Keratinocyte (primary cell): ENCODE measurements at regions not wholly inside any gene's neighbourhood (a gene's known extent, or its start where the extent isn't known, plus 50 kb on each side); places are given as distances from the start of the nearest gene placed in this dataset.
A peak's percentile ranks its signal among the peaks of the same experiment; 100 is the strongest.

ENCODE experiments used
- DNase-seq: peaks from one replicate; pipeline ENCODE4 v3.0.0-alpha.2; 2011; ENCODE audit warnings: low read depth, missing footprints, low spot score
- FAIRE-seq: peaks from 2 replicates; lab custom pipeline; 2011; peaks lifted over from hg19 to GRCh38; lab: Jason Lieb, UNC
- H2AFZ ChIP-seq: 2 replicates; pipeline ENCODE4 v1.6.0; 2012; ENCODE audit warnings: low read length, control low read depth, inconsistent platforms; ENCODE audit not compliant: control insufficient read depth
- H3K27ac ChIP-seq: 2 replicates; pipeline ENCODE4 v1.5.1; 2011; ENCODE audit warnings: low read length; ENCODE audit not compliant: control insufficient read depth, insufficient read depth
- H3K27me3 ChIP-seq: 3 replicates; pipeline ENCODE4 v1.6.0; 2011; ENCODE audit warnings: low read length; ENCODE audit not compliant: control insufficient read depth, insufficient read depth; ENCODE audit errors: extremely low read depth
- H3K36me3 ChIP-seq, 2 experiments: 2 replicates in 1 of 2; 3 replicates in 1 of 2; pipeline ENCODE4 v1.5.1; 2011; ENCODE audit warnings: low read length in 2 of 2, mild to moderate bottlenecking in 1 of 2; ENCODE audit not compliant: control insufficient read depth in 2 of 2, insufficient read depth in 2 of 2; ENCODE audit errors: extremely low read depth in 1 of 2
- H3K4me1 ChIP-seq: 3 replicates; pipeline ENCODE4 v1.5.1; 2011; ENCODE audit warnings: low read length; ENCODE audit not compliant: control insufficient read depth, insufficient read depth; ENCODE audit errors: extremely low read depth
- H3K4me2 ChIP-seq: 3 replicates; pipeline ENCODE4 v1.6.0; 2011; ENCODE audit warnings: low read depth, low read length; ENCODE audit not compliant: control insufficient read depth, insufficient read depth; ENCODE audit errors: extremely low read depth
- H3K4me3 ChIP-seq, 3 experiments: fragments of 200-600 bp in 1 of 3; sonication (generic) in 1 of 3; 2 replicates in 2 of 3; 3 replicates in 1 of 3; pipeline ENCODE4 v1.5.1; 2011 to 2016; ENCODE audit warnings: low read length in 3 of 3, mild to moderate bottlenecking in 3 of 3, control low read depth in 2 of 3, inconsistent platforms in 1 of 3, low read depth in 1 of 3, mixed read lengths in 1 of 3, mixed run types in 1 of 3, moderate library complexity in 1 of 3; ENCODE audit not compliant: control insufficient read depth in 2 of 3, insufficient read depth in 2 of 3; ENCODE audit errors: extremely low read depth in 1 of 3
- H3K79me2 ChIP-seq: 2 replicates; pipeline ENCODE4 v1.6.0; 2012; ENCODE audit warnings: low read length; ENCODE audit not compliant: control insufficient read depth, insufficient read depth
- H3K9ac ChIP-seq: 3 replicates; pipeline ENCODE4 v1.6.0; 2011; ENCODE audit warnings: low read length; ENCODE audit not compliant: control insufficient read depth, insufficient read depth; ENCODE audit errors: extremely low read depth
- H3K9me1 ChIP-seq: 3 replicates; pipeline ENCODE4 v1.6.0; 2011; ENCODE audit warnings: low read length; ENCODE audit not compliant: control insufficient read depth, insufficient read depth; ENCODE audit errors: extremely low read depth
- H3K9me3 ChIP-seq: 2 replicates; pipeline ENCODE4 v1.5.1; 2012; ENCODE audit warnings: low read depth, low read length; ENCODE audit not compliant: control insufficient read depth
- H4K20me1 ChIP-seq: 3 replicates; pipeline ENCODE4 v1.6.0; 2011; ENCODE audit warnings: low read length; ENCODE audit not compliant: control insufficient read depth, insufficient read depth; ENCODE audit errors: extremely low read depth
- EZH2 ChIP-seq: IDR thresholded peaks from one replicate; pipeline ENCODE4 v1.6.1; 2012; ENCODE audit warnings: inconsistent platforms, mild to moderate bottlenecking, low read length, moderate library complexity
- dilution Hi-C: fragments of 300-500 bp; cut with MboI; formaldehyde crosslinking; loops from one replicate; pipeline ENCODE4 v1.7.0; 2020; ENCODE audit warnings: low sequenced_read_pairs; ENCODE audit not compliant: extremely low pct_ligation_motif_present
- TF ChIP-seq, protein P1 (sequence below), 3 experiments: IDR thresholded peaks in 1 of 3; conservative IDR thresholded peaks in 1 of 3; optimal IDR thresholded peaks in 1 of 3; 2 replicates in 2 of 3; 3 replicates in 1 of 3; pipeline versions ENCODE3 to v1.5.1; 2011; ENCODE audit warnings: low read length in 3 of 3, mild to moderate bottlenecking in 3 of 3, moderate library complexity in 2 of 3, control low read depth in 1 of 3, inconsistent platforms in 1 of 3; ENCODE audit not compliant: insufficient read depth in 2 of 3; ENCODE audit errors: extremely low read depth in 1 of 3

DNA sequence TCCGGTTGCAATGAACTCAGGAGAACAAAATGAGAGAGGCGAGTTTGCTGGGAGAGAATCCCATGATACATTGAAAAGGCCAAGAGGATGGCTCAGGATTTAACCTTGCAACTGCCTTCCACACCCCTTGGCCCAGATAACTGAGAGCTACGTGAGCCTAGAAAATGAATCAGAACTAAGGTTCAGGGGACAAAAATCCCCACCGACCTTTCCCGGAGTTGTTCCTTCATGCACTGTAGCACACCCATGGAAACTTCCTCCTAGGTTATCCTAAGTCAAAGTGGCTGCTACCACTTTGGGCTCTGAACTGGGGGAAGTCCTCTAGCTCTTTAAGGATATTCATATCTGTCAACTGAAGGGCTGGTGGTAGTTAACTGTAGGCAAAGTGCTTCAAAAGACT lies 58.3 kb upstream of the SLC4A7 start:
- no peak for TF ChIP-seq EZH2
- TF ChIP-seq, protein P1, sequence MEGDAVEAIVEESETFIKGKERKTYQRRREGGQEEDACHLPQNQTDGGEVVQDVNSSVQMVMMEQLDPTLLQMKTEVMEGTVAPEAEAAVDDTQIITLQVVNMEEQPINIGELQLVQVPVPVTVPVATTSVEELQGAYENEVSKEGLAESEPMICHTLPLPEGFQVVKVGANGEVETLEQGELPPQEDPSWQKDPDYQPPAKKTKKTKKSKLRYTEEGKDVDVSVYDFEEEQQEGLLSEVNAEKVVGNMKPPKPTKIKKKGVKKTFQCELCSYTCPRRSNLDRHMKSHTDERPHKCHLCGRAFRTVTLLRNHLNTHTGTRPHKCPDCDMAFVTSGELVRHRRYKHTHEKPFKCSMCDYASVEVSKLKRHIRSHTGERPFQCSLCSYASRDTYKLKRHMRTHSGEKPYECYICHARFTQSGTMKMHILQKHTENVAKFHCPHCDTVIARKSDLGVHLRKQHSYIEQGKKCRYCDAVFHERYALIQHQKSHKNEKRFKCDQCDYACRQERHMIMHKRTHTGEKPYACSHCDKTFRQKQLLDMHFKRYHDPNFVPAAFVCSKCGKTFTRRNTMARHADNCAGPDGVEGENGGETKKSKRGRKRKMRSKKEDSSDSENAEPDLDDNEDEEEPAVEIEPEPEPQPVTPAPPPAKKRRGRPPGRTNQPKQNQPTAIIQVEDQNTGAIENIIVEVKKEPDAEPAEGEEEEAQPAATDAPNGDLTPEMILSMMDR (optimal IDR thresholded peaks at IDR 0.05 in 1 of 3, IDR thresholded peaks at IDR 0.05 in 1 of 3, conservative IDR thresholded peaks at IDR 0.05 in 1 of 3; ENCODE audit: extremely low read depth in 1 of 3, insufficient read depth in 2 of 3, low read length in 3 of 3): no peak
- peak; percentile 60 for FAIRE-seq
- no peaks in the 10 kb centered on the region for H3K36me3 ChIP-seq
- no peaks in the 10 kb centered on the region for H3K79me2 ChIP-seq
- no peak overlapping the region for H3K9ac ChIP-seq
- H3K4me1 ChIP-seq: peaks cover 30% of the 10 kb centered on the region
- dilution Hi-C loops: no loop called here
- H3K9me3 ChIP-seq: no peaks in the 10 kb centered on the region
- H2AFZ ChIP-seq: peak overlapping the region; percentile 51
- DNase-seq: no peak
- H4K20me1 ChIP-seq: no peaks in the 10 kb centered on the region
- no peak overlapping the region for H3K4me3 ChIP-seq
- no peaks in the 10 kb centered on the region for H3K9me1 ChIP-seq
- no peaks in the 10 kb centered on the region for H3K27me3 ChIP-seq
- no peak overlapping the region for H3K4me2 ChIP-seq
- H3K27ac ChIP-seq: no peak overlapping the region

DNA sequence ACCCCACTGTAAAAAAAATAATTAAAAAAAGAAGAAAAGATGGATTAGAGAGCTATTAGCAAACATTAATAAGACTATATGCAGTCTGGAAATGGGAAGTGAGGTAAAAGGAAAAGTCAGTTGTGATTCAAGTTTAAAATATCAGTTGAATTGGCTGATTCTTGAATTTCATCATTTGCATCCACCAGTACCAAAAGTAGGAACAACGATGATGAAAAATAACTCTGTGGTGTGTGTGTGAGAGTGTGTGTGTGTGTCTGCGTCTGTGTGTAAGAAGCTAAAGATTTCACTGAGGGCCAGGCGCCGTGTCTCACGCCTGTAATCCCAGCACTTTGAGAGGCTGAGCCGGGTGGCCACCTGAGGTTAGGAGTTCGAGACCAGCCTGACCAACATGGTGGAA lies 56.0 kb upstream of the SLC4A7 start:
- H3K4me2 ChIP-seq: no peak overlapping the region
- FAIRE-seq (no peak), DNase-seq (no peak)
- no peaks in the 10 kb centered on the region for H3K27me3 ChIP-seq
- no peak overlapping the region for H3K27ac ChIP-seq
- no peaks in the 10 kb centered on the region for H3K36me3 ChIP-seq
- dilution Hi-C loops: no loop called here
- no peaks in the 10 kb centered on the region for H3K9me1 ChIP-seq
- H4K20me1 ChIP-seq: no peaks in the 10 kb centered on the region
- TF ChIP-seq EZH2: no peak
- TF ChIP-seq, protein P1 (optimal IDR thresholded peaks at IDR 0.05 in 1 of 3, IDR thresholded peaks at IDR 0.05 in 1 of 3, conservative IDR thresholded peaks at IDR 0.05 in 1 of 3; ENCODE audit: extremely low read depth in 1 of 3, insufficient read depth in 2 of 3, low read length in 3 of 3): no peak
- no peaks in the 10 kb centered on the region for H3K79me2 ChIP-seq
- H3K9ac ChIP-seq: no peak overlapping the region
- no peak overlapping the region for H3K4me3 ChIP-seq
- H3K9me3 ChIP-seq: no peaks in the 10 kb centered on the region
- no peak overlapping the region for H2AFZ ChIP-seq
- H3K4me1 ChIP-seq: peaks cover 39% of the 10 kb centered on the region
